GM18505 (cell line): ENCODE measurements at regions not wholly inside any gene's neighbourhood (a gene's known extent, or its start where the extent isn't known, plus 50 kb on each side); places are given as distances from the start of the nearest gene placed in this dataset.

Experiments
- ATAC-seq: cut with Tn5 transposase; IDR thresholded peaks from one replicate; pipeline ENCODE4 v1.9.1; 2021; ENCODE audit not compliant: unreplicated experiment
- POLR2A ChIP-seq: IDR thresholded peaks from 4 replicates; pipeline ENCODE4 v1.6.1; 2011; ENCODE audit warnings: borderline replicate concordance; ENCODE audit not compliant: insufficient read depth, insufficient read length; ENCODE audit errors: extremely low read depth

DNA sequence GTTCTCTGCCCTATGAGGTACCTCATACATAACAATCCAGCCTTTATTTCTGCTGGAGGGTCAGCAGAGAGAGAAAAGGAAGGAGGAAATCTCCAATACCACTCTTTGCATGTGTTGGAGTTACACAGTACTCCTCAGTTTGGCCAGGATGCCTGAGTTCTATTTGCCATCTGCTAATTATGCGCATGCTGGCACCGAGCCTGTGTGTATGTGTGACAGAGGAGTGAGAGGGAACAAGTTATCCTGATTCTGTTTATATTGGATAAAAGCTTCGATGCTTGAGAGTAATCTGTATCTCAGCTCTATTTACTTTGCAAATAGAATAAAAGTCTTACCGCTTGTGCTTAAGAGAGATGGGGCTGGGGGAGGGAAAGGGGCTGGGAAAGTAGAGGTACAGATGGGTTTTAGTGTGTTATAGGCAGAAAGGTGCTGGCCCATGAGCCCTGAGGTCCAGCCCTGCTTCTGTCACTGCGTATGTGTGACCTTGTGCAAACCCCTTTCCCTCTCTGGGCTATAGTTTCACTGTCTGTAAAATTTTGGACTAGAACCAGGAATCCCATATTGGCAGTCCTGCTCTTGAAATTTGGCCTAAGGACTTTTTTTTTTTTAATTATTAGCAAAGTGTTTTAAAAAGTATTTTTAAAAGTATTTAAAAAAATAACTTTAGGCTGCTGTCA is 54.5 kb upstream of the PLXNA2 start:
- ATAC-seq: no peak

DNA sequence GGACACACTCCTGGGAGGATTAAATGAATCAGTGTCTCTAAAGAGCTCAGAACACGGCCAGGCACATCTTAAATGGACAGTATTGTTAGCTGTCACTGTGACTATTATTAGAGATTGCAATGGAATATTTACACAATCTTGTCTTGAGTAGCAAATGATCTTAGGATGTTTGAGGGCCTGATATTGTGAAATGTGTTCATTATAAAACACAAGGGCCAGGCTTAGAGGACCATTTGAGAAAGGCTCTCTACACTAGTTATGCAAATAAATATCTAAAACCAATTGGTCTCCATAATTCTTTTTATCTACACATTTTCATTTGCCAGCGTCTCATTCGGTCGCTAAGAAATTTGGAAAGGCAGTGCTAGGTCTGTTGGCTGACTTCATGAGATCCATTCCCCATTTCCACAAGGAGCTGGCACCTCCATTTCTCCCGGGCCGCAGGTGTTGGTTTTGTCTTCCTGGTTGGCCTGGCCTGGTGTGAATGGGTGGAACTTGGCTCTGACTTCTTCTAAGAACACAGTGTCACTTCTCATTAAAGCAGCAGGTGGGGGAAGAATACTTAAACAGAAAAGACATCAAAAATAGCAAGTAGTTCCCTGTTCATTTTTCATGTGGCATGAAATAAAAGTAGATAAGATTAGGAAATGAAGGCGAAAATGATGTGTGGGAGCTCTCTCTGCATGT is 56.0 kb upstream of the PLXNA2 start:
- TF ChIP-seq POLR2A: no peak
- no peak for ATAC-seq

More for the DNA sequence above, 54.5 kb upstream of the PLXNA2 start:
- TF ChIP-seq POLR2A: no peak

DNA sequence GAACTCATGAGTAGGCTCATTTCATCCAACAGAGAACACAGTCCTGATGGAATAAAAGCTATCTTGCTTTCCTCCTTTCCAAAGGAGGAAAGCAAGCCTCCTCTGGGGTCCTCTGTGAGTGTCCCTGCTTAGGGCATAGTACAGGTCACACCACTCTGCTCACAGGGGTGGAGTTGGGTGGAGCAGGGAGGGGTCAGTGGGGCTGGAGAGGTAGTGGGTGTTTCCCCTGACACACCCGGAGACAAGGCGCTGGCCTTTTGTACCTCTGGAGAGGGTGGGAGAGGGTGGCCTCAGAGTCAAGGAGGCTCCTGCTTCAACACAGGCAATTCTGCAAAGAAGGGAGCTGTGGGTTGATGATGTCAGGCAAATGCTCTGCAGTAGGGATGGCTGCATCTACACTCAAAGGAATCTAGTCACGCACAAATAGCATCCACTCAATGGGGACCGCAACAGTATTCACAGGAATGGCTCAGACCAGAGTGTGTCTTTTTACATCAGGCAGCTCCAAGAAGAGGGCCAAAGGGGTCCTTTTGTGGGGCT is 58.6 kb upstream of the PLXNA2 start:
- TF ChIP-seq POLR2A: no peak
- no peak for ATAC-seq

DNA sequence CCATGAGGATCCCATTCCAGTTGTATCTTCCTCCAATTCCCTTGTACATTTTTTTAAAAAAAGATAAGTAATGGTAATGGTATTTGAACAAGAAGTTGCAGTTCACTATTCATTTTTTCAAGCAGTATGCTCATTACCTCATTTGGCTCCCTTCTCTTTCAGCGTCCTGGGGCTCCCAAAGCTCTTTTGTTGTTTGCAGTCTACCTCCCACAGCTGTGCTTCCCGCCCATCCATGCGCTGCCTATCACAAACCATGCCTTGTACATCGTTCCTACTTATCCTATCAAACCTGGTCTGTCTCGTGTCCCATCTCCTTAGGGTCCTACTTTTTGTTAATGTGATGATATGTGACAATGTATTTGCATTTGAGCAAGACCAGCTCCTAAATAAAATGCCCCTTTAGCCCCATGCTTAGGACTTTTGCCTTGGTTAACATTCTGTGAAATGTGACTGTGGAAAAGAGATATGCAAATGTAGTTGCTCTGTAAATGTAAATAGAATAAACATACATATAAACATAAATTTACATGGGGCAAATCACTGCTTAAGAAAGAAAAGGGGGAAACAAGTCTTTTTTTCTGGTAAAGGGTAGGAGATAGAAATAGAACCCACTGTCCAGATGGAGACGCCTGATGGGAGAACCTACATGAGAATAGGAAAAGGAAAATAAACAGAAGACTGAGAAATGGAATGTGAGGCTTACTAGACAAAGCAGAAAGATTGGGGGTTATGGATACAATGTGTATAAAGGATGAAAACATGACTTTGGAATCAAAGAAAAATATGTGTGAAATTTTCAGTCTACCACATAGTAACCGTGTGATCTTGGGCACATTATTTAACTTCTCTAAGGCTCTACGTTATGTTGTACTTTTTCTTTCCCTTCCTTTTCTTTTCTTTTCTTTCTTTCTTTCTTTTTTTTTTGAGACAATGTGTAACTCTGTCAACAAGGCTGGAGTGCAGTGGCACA is 59.8 kb upstream of the PLXNA2 start:
- no peak for TF ChIP-seq POLR2A

DNA sequence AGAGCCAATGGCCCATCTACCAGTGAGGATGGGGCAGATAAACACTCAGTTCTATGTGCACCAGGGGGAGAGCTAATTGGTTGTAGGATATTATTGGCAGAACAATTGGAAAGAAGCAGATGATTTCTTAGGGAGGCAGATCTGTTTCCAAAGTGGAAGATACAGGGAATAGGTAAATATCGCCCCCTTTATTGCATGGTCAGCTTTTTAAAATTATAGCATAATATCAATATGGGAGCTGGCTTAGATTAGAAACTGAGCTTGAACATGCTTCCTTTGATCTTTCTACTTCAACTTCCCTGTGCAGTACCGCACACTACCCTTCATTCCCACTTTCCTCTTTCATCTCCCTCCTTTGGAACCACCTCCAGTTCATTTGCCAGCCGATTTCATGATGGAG is 64.0 kb upstream of the PLXNA2 start:
- TF ChIP-seq POLR2A: no peak
- ATAC-seq: no peak

More for the DNA sequence above, 59.8 kb upstream of the PLXNA2 start:
- ATAC-seq: no peak

DNA sequence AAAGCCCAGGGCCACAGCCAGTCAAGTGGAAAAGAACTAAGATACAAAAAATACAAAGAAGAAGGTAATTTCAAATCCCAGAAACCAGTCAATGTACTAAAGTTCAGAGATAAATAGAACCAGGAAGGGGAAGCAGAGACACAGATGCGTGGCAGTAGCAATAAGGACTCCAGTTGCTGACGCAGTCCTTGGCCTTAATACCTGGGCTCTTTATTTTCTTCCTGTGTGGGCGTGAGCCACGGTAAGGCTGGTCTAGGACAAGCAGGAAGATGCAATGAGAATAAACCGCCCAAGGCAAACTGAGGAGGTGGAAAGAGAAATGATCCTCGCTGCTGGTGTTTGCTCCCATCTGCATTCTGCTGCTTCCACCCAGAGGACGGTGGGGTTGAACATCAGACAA is 65.6 kb upstream of the PLXNA2 start:
- no peak for ATAC-seq
- no peak for TF ChIP-seq POLR2A

DNA sequence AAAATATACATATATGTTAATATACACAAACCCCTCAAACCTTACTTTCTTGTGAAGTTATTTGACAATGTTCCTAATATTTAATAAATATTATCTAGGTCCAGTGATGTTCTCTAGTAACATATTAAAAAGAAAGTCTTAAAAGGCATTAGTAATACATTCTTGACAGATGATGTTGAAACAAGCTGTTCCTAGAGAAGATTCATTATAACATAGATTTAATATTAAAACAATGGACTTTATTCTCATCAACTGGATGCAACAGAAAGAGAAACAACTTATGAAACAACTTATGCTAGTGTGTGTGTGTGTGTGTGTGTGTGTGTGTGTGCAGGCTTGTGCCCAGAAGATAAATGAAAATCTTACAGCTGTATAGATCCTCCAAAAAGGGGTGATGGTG is 68.5 kb upstream of the PLXNA2 start:
- TF ChIP-seq POLR2A: no peak
- no peak for ATAC-seq

DNA sequence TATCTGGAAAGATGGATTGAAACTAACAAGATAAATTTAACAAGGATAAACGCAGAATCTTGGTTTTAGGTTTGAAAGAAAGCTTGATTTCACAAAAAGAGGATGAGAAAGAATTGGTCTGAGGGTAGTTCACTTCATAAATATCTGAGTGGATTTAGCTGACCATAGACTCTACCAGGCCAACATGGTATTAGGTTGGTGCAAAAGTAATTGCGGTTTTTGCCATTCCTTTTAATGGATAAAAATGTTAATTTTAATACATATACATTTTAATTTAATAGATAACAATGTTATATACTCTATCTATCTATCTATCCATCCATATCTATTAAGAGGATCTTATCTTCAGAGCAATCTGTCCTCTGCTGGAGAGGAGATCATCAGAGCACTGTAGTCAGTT is 70.2 kb upstream of the PLXNA2 start:
- no peak for ATAC-seq
- TF ChIP-seq POLR2A: no peak

DNA sequence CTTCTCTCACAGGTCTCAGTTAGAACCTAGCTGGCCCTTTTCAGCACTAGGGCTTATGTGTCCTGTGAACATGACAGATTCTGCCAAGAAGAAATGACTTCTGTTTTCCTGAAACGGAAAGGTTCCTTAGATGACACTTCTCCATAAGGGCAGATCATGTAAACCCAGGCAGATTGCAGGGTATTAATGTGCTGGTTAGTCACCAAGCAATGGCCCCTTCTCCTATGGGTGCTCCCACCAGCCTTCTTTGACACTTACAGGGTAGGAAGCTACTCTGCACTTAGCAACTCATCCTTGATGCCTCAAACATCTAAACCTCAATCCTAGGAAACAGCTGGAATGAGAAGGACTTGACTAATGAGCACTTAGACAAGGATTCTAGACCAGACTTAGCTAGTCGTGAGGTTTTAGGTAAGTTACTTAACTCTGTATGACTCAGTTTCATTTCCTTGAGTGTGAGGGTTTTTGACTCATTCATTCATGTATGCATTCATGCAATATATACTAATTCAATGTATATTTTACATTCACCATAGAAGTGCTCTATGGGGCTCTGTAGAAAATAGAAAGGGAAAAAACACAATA is 74.1 kb upstream of the PLXNA2 start:
- ATAC-seq: no peak

DNA sequence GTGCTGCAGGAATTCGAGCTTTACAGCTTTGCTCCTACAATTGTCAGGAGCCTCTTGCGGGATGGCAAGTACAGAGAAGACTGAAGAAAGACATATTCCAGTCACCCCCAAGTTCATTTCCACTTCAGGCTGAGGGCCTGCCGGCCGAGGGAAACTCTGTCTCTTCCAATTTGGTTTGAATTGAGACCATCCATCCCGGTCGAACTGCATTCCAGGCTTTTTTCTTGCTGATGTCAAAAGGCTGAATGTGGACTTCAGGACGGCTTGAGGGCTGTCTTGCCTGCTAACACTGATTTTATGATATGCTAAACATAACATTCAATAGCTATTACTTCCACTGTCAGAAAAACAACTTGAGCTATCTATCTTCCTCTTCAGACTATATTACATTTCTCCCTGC is 79.8 kb upstream of the PLXNA2 start:
- no peak for TF ChIP-seq POLR2A
- ATAC-seq: no peak

More for the DNA sequence above, 74.1 kb upstream of the PLXNA2 start:
- TF ChIP-seq POLR2A: no peak

DNA sequence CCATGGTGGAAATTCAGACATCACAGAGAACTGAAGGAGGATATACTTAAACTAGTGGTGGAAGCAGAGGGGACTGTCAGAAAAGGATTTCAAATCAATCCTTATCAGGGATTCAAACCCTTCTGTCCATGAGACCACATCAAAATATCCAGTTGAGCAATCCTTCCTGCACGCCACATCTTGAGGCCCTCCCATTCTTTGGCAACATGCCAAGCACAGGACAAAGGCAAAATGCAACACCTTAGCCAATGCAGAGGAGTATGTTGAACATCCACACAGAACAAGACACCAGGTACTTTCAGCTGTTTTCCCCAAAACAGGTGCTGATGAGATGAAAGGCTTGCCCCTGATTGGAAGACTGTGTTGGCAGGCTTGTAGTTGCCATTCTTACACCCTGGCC is 81.8 kb upstream of the PLXNA2 start:
- TF ChIP-seq POLR2A: no peak
- ATAC-seq: no peak

DNA sequence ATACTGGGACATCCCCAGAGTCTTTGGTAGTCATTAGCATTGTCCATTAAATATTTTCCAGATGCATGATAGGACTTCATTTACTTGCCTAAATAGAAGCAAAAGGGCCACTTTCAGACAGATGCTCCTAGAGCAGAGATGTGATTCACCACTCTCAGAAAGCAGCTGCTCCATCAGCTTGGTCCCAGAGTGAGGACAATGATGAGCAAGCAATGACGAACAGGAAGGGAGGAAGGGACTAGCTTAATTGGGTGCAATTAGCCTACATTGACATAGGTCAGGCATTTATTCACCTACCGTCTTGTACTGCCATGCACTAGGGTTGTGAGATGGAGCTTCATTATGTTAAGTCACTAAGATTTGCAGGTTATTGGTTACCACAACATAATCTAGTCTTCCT is 85.1 kb upstream of the PLXNA2 start:
- ATAC-seq: no peak
- no peak for TF ChIP-seq POLR2A

DNA sequence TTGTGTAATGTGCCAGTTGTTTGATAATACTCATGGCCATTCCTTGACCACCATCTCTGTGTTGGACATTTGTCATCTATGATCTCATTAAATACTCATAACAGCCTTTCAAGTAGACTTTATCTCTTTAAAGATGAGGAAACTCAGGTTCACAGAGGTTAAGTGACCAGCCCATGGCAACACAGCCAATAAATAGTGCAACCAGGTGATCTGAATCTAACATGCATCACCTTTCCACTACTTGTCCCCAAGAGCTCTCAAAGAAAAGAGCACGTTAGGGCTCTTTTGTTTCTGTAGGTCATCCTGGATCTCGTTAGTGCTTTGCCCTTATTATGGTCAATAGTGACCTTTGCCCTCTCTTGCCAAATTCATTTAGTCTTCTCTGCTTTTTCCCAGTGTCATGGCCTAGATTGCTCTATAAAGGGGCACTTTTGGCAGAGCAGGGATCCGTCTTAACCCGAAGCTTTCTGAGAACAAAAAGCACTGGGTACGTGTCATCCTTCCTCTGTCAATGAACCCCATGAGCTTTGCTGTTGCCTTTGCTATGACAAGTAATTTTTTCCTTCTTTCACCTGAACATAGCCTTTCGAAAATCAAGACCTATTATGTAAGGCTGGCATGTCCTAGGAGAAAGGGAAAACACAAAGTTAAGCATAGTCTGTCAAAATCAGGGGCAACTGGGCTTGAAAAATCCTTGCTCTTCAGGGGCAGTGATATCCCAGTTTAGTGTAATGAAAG is 88.0 kb upstream of the PLXNA2 start:
- TF ChIP-seq POLR2A: no peak
- no peak for ATAC-seq

DNA sequence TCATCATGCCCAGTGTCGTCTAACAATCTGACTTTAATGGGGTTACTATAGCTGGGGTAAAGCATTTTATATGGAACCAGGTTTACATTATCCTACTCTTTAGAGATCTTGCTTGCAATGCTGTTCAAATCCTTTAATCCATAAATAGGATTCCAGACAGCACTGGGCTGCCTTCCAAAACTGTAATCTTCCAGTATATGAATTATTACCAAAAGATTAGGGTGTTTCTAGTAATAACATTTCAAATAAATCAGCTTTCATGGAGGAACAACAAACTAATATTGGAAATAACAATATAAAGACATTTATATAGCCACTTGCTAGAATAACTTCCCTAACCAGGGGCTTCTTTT is 88.6 kb upstream of the PLXNA2 start:
- no peak for TF ChIP-seq POLR2A
- ATAC-seq: no peak
